IMR-90 (cell line): ENCODE measurements at regions not wholly inside any gene's neighbourhood (a gene's known extent, or its start where the extent isn't known, plus 50 kb on each side); places are given as distances from the start of the nearest gene placed in this dataset.

Experiments
- CTCF ChIP-seq: conservative IDR thresholded peaks from 2 replicates; pipeline ENCODE4 v1.5.1; 2012; ENCODE audit warnings: mild to moderate bottlenecking, low read depth, low read length, improper control_type of control experiment
- MAZ ChIP-seq: IDR thresholded peaks from 2 replicates; pipeline ENCODE4 v1.6.1; 2012; ENCODE audit warnings: low read depth, mild to moderate bottlenecking, low read length, improper control_type of control experiment, moderate library complexity, borderline replicate concordance
- POLR2A ChIP-seq: IDR thresholded peaks from 2 replicates; pipeline ENCODE4 v1.6.1; 2012; ENCODE audit warnings: mild to moderate bottlenecking, low read depth, low read length
- SMC3 ChIP-seq: fragments of 150-350 bp; IDR thresholded peaks from 2 replicates; pipeline ENCODE4 v1.6.1; 2016; ENCODE audit warnings: low read depth, mild to moderate bottlenecking, antibody characterized with exemption, low read length, moderate library complexity
- TF ChIP-seq, protein P1 (sequence below): fragments of 150-350 bp; IDR thresholded peaks from 2 replicates; pipeline ENCODE4 v1.6.1; 2017; ENCODE audit warnings: mild to moderate bottlenecking, antibody characterized with exemption, low read length, low read depth

- TF ChIP-seq SMC3, result no peak
- TF ChIP-seq CTCF, result no peak
- TF ChIP-seq, protein P1, sequence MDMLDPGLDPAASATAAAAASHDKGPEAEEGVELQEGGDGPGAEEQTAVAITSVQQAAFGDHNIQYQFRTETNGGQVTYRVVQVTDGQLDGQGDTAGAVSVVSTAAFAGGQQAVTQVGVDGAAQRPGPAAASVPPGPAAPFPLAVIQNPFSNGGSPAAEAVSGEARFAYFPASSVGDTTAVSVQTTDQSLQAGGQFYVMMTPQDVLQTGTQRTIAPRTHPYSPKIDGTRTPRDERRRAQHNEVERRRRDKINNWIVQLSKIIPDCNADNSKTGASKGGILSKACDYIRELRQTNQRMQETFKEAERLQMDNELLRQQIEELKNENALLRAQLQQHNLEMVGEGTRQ, result no peak
- no peak for TF ChIP-seq MAZ
- TF ChIP-seq POLR2A, result no peak
Measured at GRCh38 chr5:91668261-91668660, 285.1 kb upstream of the ARRDC3 start.
